ENCODE measurements at regions not wholly inside any gene's neighbourhood (a gene's known extent, or its start where the extent isn't known, plus 50 kb on each side); places are given as distances from the start of the nearest gene placed in this dataset.

GRCh38 chr3:148044151-148044550 lies 635.0 kb downstream of the ZIC1 start:
- Mint-ChIP-seq H3K36me3 (ENCODE audit: low read depth) (no peaks in the 10 kb centered on the region), H3K4me3 (ENCODE audit: low read depth) (no peak overlapping the region), H3K4me1 (ENCODE audit: low read depth) (no peaks in the 10 kb centered on the region), H3K27ac (no peak overlapping the region), H3K27me3 (ENCODE audit: low read depth) (no peaks in the 10 kb centered on the region), H3K9me3 (peaks cover 10% of the 10 kb centered on the region)
- no peak for DNase-seq (ENCODE audit: low spot score)
- intact Hi-C loops (cut with micrococcal nuclease) = no loop called here

DNA sequence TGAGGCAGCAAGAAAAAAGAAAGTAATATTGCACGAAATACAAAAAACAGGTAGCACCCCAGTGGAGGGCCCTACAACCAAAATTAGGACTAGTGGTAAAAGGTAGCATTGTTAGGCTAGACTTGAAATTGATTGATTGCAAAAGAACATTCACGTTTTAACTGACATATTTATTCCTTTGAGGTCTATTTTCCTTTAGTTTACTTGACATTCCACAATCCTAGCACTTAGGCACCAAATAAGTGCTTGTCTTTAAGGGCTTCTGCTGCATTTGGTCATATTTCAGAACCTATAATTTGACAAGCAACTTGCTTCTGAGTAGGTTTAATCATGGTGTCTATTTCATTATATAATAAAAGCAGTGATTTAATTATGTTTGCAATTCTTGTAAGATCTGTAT lies 642.7 kb upstream of the AGTR1 start:
- no peaks in the 10 kb centered on the region for H3K36me3 Mint-ChIP-seq (ENCODE audit: low read depth)
- H3K9me3 Mint-ChIP-seq = peaks cover 4% of the 10 kb centered on the region
- no peak for DNase-seq (ENCODE audit: low spot score)
- intact Hi-C loops (cut with micrococcal nuclease) = no loop called here
- no peak overlapping the region for H3K27ac Mint-ChIP-seq
- no peaks in the 10 kb centered on the region for H3K4me1 Mint-ChIP-seq (ENCODE audit: low read depth)
- no peak overlapping the region for H3K4me3 Mint-ChIP-seq (ENCODE audit: low read depth)
- H3K27me3 Mint-ChIP-seq (ENCODE audit: low read depth) = no peaks in the 10 kb centered on the region

- Mint-ChIP-seq H3K9me3 (no peaks in the 10 kb centered on the region), H3K4me1 (ENCODE audit: low read depth) (no peaks in the 10 kb centered on the region), H3K27me3 (ENCODE audit: low read depth) (no peaks in the 10 kb centered on the region), H3K27ac (no peak overlapping the region), H3K4me3 (ENCODE audit: low read depth) (no peak overlapping the region), H3K36me3 (ENCODE audit: low read depth) (no peaks in the 10 kb centered on the region)
- intact Hi-C loops (cut with micrococcal nuclease) = no loop called here
- no peak for DNase-seq (ENCODE audit: low spot score)
Measured at GRCh38 chr3:148062590-148062989, 635.1 kb upstream of the AGTR1 start.

DNA sequence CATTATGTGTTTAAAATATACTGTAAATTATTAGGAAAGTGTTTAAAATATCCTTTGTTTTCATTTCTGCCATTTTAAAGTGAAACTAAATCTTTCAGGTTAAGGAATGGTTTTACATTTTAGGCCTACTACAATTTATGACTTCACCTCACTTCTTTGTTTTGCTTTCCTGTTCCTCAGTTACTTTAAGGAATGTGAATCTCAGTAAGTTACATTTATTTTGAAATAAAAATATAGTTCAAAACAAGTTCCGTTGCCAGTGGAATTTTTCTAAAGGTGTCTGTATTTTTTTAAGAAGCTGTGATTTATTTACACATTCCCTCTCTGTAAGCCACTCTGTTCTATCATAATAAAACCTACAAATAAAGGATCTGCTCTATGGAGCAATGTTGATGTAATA lies 630.9 kb upstream of the AGTR1 start:
- no peaks in the 10 kb centered on the region for H3K36me3 Mint-ChIP-seq (ENCODE audit: low read depth)
- H3K9me3 Mint-ChIP-seq = no peaks in the 10 kb centered on the region
- H3K4me3 Mint-ChIP-seq (ENCODE audit: low read depth) = no peak overlapping the region

GRCh38 chr3:148068466-148068865 lies 629.2 kb upstream of the AGTR1 start:
- H3K4me3 Mint-ChIP-seq (ENCODE audit: low read depth) = no peak overlapping the region
- H3K27me3 Mint-ChIP-seq (ENCODE audit: low read depth) = no peaks in the 10 kb centered on the region
- no peaks in the 10 kb centered on the region for H3K4me1 Mint-ChIP-seq (ENCODE audit: low read depth)
- intact Hi-C loops (cut with micrococcal nuclease) = no loop called here
- no peaks in the 10 kb centered on the region for H3K36me3 Mint-ChIP-seq (ENCODE audit: low read depth)
- DNase-seq (ENCODE audit: low spot score) = no peak
- no peak overlapping the region for H3K27ac Mint-ChIP-seq
- no peaks in the 10 kb centered on the region for H3K9me3 Mint-ChIP-seq

More for the DNA sequence above, 630.9 kb upstream of the AGTR1 start:
- H3K27ac Mint-ChIP-seq = no peak overlapping the region
- no peaks in the 10 kb centered on the region for H3K27me3 Mint-ChIP-seq (ENCODE audit: low read depth)
- DNase-seq (ENCODE audit: low spot score) = no peak
- H3K4me1 Mint-ChIP-seq (ENCODE audit: low read depth) = no peaks in the 10 kb centered on the region
- intact Hi-C loops (cut with micrococcal nuclease) = no loop called here

DNA sequence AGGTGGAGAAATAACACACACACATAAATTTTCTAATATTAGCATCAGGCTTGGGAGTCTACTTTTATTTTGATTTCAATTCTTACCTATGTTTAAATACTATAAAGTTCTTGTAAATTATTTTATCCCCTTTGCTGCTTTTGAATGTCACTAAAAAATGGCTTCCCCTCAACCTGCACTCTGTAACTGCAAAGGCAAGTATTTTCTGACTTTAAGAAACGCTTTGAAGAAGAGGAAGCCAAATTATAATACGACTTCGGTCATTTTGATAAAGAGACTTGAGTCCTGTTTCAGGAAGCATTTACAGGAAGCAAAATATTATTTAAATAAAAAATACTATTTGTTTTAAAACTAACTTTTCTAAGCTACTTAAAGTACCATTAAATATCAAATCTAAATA lies 627.7 kb upstream of the AGTR1 start:
- intact Hi-C loops (cut with micrococcal nuclease) = no loop called here
- Mint-ChIP-seq H3K4me1 (ENCODE audit: low read depth) (no peaks in the 10 kb centered on the region), H3K27me3 (ENCODE audit: low read depth) (no peaks in the 10 kb centered on the region), H3K9me3 (no peaks in the 10 kb centered on the region), H3K4me3 (ENCODE audit: low read depth) (no peak overlapping the region), H3K27ac (no peak overlapping the region), H3K36me3 (ENCODE audit: low read depth) (no peaks in the 10 kb centered on the region)
- no peak for DNase-seq (ENCODE audit: low spot score)

GRCh38 chr3:148073721-148074456 lies 623.8 kb upstream of the AGTR1 start:
- Mint-ChIP-seq H3K27me3 (ENCODE audit: low read depth) (no peaks in the 10 kb centered on the region), H3K9me3 (no peaks in the 10 kb centered on the region), H3K4me1 (ENCODE audit: low read depth) (no peaks in the 10 kb centered on the region), H3K27ac (no peak overlapping the region), H3K4me3 (ENCODE audit: low read depth) (no peak overlapping the region), H3K36me3 (ENCODE audit: low read depth) (no peaks in the 10 kb centered on the region)
- intact Hi-C loops (cut with micrococcal nuclease) = no loop called here
- no peak for DNase-seq (ENCODE audit: low spot score)

GRCh38 chr3:148074946-148075345 lies 622.8 kb upstream of the AGTR1 start:
- H3K9me3 Mint-ChIP-seq = no peaks in the 10 kb centered on the region
- H3K4me1 Mint-ChIP-seq (ENCODE audit: low read depth) = no peaks in the 10 kb centered on the region
- H3K27me3 Mint-ChIP-seq (ENCODE audit: low read depth) = no peaks in the 10 kb centered on the region
- H3K4me3 Mint-ChIP-seq (ENCODE audit: low read depth) = no peak overlapping the region
- H3K27ac Mint-ChIP-seq = no peak overlapping the region
- no peaks in the 10 kb centered on the region for H3K36me3 Mint-ChIP-seq (ENCODE audit: low read depth)
- intact Hi-C loops (cut with micrococcal nuclease) = no loop called here
- no peak for DNase-seq (ENCODE audit: low spot score)

GRCh38 chr3:148075771-148076716 lies 621.7 kb upstream of the AGTR1 start:
- no peak overlapping the region for H3K4me3 Mint-ChIP-seq (ENCODE audit: low read depth)
- no peak overlapping the region for H3K27ac Mint-ChIP-seq
- H3K36me3 Mint-ChIP-seq (ENCODE audit: low read depth) = no peaks in the 10 kb centered on the region
- intact Hi-C loops (cut with micrococcal nuclease) = no loop called here
- no peaks in the 10 kb centered on the region for H3K9me3 Mint-ChIP-seq
- DNase-seq (ENCODE audit: low spot score) = no peak
- H3K27me3 Mint-ChIP-seq (ENCODE audit: low read depth) = no peaks in the 10 kb centered on the region
- H3K4me1 Mint-ChIP-seq (ENCODE audit: low read depth) = no peaks in the 10 kb centered on the region

DNA sequence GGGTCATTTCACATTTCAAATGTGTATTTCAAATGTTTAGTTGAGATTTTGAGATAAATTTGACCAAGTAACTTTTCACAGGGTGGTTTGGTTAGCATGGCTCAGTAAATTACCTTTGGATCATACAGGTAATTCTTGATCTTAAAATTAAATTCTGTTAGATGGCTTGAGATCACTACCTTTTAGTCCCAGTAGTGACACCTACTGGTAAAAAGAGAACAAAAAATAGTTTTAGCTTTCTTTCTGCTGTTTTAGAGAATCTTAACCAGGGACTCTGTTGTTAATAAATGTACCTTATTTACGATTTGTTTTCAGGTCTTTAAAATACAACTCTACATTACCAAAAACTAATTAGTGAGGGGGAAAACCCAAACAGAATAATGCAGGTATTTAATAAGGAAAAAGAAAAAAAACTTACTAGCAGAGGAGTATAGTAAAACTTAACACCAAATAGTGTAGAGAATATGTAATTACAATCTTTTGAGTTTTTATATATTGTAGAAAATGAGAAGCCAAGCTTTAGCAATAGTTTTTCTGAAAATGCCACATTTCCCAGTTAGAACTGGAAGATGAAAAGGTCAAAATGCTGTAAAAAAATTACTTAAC lies 620.3 kb upstream of the AGTR1 start:
- H3K9me3 Mint-ChIP-seq = no peaks in the 10 kb centered on the region
- no peaks in the 10 kb centered on the region for H3K27me3 Mint-ChIP-seq (ENCODE audit: low read depth)
- H3K4me1 Mint-ChIP-seq (ENCODE audit: low read depth) = no peaks in the 10 kb centered on the region
- H3K4me3 Mint-ChIP-seq (ENCODE audit: low read depth) = no peak overlapping the region
- no peak overlapping the region for H3K27ac Mint-ChIP-seq
- no peak for DNase-seq (ENCODE audit: low spot score)
- intact Hi-C loops (cut with micrococcal nuclease) = no loop called here
- H3K36me3 Mint-ChIP-seq (ENCODE audit: low read depth) = no peaks in the 10 kb centered on the region

DNA sequence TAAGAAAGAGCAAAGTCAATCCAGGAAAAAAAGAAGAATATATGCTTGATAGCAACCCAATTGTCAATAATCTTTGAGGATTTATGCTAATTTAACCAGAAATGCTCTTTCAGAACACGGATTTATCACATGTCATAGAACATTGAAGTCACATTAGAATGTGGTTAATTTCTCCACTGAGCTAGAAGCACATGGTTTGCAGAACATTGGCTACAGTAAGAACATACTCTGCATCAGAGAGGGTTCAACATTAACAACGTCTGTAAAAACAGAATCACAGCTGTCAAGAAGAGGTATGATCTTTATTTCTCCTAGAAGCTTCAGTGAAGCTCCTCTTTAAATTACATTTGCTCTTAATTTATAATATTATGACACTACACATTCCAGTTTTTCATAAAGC lies 619.7 kb upstream of the AGTR1 start:
- no peaks in the 10 kb centered on the region for H3K9me3 Mint-ChIP-seq
- H3K4me3 Mint-ChIP-seq (ENCODE audit: low read depth) = no peak overlapping the region
- H3K36me3 Mint-ChIP-seq (ENCODE audit: low read depth) = no peaks in the 10 kb centered on the region
- no peak for DNase-seq (ENCODE audit: low spot score)
- H3K4me1 Mint-ChIP-seq (ENCODE audit: low read depth) = no peaks in the 10 kb centered on the region
- no peak overlapping the region for H3K27ac Mint-ChIP-seq
- no peaks in the 10 kb centered on the region for H3K27me3 Mint-ChIP-seq (ENCODE audit: low read depth)
- intact Hi-C loops (cut with micrococcal nuclease) = no loop called here

GRCh38 chr3:148078658-148079057 lies 619.0 kb upstream of the AGTR1 start:
- DNase-seq (ENCODE audit: low spot score) = no peak
- H3K4me3 Mint-ChIP-seq (ENCODE audit: low read depth) = no peak overlapping the region
- intact Hi-C loops (cut with micrococcal nuclease) = no loop called here
- H3K27me3 Mint-ChIP-seq (ENCODE audit: low read depth) = no peaks in the 10 kb centered on the region
- no peak overlapping the region for H3K27ac Mint-ChIP-seq
- H3K4me1 Mint-ChIP-seq (ENCODE audit: low read depth) = no peaks in the 10 kb centered on the region
- H3K9me3 Mint-ChIP-seq = no peaks in the 10 kb centered on the region
- H3K36me3 Mint-ChIP-seq (ENCODE audit: low read depth) = no peaks in the 10 kb centered on the region

GRCh38 chr3:148079370-148079769 lies 618.3 kb upstream of the AGTR1 start:
- Mint-ChIP-seq H3K4me1 (ENCODE audit: low read depth) (no peaks in the 10 kb centered on the region), H3K4me3 (ENCODE audit: low read depth) (no peak overlapping the region), H3K27ac (no peak overlapping the region), H3K9me3 (no peaks in the 10 kb centered on the region), H3K36me3 (ENCODE audit: low read depth) (no peaks in the 10 kb centered on the region), H3K27me3 (ENCODE audit: low read depth) (no peaks in the 10 kb centered on the region)
- no peak for DNase-seq (ENCODE audit: low spot score)
- intact Hi-C loops (cut with micrococcal nuclease) = no loop called here

Data from activated T-helper 2 cell treated with anti-CD3 and anti-CD28 coated beads, Interferon-gamma antibody, Interleukin-2, Interleukin-4, amounts not matched to agents 10 μg/mL and 5 μg/mL and 100 μg/mL, durations not matched to agents 14 hours and 24 hours and 36 hours (primary cell).